ENCODE measurements at regions not wholly inside any gene's neighbourhood (a gene's known extent, or its start where the extent isn't known, plus 50 kb on each side); places are given as distances from the start of the nearest gene placed in this dataset.

DNA sequence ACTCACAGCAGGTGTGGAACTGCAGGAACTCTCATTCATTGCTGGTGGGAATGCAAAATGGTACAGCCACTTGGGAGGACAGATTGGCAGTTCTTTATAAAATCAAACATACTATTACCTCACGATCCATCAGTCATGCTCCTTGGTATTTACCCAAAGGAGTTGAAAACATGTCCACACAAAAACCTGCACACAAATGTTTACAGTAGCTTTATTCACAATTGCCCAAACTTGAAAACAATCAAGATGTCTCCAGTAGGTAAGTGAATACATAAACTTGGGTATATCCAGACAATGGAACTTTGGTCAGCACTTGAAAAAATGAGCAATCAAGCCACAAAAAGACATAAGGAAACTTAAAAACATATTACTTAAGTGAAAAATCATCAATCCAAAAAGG lies 215.5 kb downstream of the IRX1 start:
- DNase-seq (ENCODE audit: extremely low read depth, low read depth): no peak

DNA sequence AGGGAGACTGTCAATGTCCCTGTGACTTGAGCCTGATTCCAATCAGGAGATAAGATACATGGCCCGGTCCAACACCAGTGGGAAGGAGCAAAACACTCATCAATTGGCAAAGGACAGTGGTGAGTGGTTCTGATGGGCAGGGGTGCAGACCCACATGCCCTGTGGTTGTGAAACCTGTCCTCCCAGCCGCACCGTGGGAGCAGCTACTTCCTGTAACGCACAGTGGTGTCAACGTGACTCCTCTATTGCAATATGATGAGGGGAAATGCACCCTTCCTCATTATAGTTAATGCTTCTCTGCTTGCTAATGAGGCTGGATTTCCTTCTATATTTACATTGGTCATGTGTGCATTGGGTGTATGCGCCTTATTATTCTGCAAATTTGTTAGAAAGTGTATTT lies 223.0 kb downstream of the IRX1 start:
- no peak for DNase-seq (ENCODE audit: extremely low read depth, low read depth)

DNA sequence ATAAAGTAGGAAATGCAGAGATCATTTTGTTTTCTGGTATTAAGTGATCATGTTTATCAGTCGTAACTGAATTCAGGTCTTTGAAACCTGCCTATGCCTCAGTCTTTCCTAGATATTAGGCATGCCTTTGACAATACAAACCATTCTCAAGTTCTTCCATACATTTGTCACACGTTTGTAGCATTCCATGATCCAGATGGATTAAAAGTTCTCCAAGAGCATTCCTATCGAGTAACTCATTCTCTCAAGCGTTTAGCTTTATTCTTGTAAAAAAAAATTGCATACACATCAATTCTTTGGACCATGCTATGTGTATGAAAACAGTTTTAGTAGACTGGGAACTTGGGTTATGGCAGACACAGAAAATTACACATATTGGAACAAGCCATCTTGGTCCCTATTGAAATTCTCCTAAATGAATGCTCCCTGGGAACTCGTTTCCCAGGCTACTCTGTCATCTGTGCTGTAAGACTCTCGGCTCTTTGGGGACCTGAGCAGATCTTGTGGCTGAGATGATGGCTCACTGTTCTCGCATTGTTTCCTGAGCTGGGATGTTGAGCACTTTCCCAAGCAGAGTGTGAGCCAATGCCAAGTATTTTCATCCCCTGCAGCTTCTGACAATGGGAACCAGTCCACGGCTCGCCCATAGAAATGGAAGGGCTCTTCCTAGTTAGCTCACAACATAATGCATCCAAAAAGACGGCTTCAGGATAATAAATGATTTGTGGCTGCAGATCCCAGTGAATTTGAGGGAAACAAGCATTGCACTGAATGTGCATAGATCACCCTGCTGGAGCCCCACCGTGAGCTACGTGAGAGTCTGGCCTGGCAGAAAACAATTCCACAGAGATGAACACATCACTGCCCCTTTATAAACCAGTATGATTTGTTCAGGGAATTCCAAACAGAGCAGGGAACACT lies 230.2 kb downstream of the IRX1 start:
- no peak for DNase-seq (ENCODE audit: extremely low read depth, low read depth)

DNA sequence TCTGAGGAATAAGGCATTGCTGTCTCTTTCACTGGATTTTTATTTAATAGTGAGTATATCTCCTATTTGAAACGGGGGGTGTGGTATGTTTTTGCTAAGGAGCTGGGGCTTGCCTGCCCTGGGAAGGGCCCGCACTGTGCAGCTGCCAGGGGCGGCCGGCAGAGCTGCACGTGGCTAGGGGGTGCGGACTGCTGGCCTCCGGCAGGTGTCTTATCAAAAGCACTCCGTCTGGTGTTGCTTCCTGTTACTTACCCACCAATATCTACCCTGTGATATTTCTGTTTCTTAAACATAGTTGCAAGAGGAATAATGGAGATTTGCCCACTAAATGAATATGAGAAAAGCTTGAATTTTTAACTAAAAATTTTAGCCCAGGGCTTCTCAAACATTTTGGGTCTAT lies 232.0 kb downstream of the IRX1 start:
- no peak for DNase-seq (ENCODE audit: extremely low read depth, low read depth)

DNA sequence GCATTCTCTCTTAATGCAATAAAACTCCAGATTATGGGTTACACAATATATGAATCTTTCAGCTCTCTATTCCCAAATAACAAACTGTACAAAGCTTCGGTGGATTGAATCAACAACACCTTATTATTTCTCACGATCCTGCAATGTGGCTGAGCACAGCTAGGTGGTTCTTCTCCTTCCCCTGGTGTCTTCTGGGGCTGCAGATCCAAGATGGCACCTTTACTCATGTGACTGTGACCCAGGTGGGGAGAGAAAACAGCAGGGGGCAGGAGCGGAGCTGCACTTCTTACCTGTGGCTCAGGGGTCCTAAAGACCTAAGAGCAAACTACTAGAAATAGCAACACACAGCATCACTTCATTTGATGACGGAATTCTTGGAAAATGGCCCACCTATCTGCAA lies 233.1 kb downstream of the IRX1 start:
- no peak for DNase-seq (ENCODE audit: extremely low read depth, low read depth)

DNA sequence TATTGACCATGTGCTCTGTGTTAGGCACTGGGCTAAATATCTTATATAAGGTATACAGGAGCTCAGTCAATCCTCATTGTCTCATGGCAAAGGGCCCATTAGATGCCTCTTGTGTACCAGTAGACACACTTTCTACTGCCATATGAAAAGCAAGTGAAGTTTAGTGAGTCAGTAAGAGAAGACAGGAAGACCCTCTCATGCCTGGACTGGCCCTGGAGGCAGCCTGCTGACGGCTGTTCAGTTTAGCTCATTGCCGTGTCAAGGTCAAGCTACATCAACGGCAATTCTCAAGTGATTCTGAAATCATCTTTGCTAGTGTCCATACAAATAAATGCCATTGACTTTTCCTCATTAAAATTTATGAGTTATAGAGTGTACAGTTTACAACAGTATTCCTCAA lies 237.9 kb downstream of the IRX1 start:
- no peak for DNase-seq (ENCODE audit: extremely low read depth, low read depth)

DNA sequence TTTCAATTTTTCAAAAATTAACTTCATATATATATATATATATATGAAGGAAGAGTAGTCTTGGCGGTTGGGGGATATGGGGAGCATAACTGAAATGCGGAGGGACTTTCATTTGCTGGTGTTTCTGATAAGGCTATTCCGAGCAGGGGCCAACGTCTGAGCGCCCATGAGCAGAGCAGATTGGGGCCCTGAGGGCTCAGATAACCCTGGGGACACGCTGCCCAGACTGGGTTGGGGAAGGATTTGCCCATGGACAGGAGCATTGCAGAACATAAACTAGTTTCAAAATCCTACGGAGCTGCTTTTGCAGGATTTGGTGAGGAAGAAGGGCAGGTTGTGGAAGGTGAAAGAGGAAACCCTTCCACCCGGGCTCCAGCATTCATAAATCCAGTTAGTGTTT lies 240.2 kb downstream of the IRX1 start:
- no peak for DNase-seq (ENCODE audit: extremely low read depth, low read depth)

DNA sequence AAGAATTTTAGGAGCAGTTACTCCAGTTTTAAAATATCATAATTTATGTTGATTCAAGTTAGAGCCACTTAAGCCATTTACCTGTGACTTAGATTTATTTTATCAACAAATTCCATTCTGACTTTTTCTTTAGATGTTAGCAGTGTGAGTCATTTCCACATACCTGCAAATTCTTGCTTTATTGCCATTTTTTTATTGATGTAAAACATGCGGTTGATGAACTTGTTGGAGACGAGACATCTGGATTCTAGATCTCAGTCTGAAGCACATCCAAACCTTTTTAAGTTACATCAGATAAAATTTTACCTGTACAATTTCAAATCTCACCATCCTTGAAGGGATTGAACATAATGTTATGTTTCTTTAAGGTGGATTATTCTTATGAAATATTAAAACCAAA lies 240.9 kb downstream of the IRX1 start:
- no peak for DNase-seq (ENCODE audit: extremely low read depth, low read depth)

DNA sequence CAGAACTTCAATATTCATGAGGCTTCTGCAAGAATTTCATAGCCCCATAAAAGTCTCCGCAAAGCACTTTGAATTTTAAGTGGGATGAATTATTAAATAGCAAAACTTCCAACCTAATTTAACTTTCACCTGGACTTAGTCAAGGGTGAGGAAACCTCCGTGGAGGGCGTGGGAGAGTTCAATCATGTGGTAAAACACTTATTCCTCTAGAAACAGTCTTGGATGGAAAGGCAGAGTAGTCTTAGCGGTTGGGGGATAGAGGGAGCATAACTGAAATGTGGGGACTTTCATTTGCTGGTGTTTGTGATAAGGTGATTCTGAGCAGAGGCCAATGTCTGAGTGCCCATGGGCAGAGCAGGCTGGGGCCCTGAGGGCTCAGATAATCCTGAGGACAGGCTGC lies 241.9 kb downstream of the IRX1 start:
- no peak for DNase-seq (ENCODE audit: extremely low read depth, low read depth)

DNA sequence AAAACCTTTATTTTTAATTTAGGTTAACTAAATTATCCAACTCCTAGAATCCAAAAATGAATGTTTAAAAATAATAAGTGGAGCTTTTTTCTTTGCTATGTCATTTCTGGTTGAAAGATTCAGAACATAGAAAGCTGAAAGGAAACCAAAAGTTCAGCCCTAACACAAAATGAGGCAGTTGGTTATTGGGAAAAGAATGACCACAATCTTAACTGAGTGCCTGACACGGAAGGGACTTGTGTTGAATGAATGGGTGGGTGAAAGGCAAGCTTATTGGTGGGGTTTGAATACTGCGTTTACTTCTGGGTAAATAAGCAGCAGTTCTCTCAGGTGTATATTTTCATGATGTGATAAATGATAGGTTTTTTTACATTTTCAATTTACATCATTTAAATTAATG lies 243.5 kb downstream of the IRX1 start:
- no peak for DNase-seq (ENCODE audit: extremely low read depth, low read depth)

DNA sequence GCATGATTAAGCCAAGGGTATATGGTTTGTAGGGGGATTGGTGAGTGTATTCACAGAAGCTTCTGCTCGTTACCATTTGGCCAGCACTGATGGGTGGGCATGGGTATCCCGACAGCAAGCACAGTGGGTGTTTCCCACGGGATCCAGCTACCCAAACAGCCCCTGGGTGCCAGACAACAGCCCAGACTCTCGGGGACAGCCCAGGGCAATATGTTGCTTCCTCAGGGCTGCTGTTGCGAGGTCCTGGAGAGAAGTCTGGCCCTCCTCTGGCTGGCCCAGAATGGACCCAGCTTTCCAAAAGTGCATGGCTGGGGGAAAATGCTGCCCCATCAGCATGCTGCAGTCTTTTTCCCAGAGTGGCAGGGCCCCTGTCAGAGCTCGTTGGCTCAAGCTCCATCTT lies 247.0 kb downstream of the IRX1 start:
- DNase-seq (ENCODE audit: extremely low read depth, low read depth): no peak

DNA sequence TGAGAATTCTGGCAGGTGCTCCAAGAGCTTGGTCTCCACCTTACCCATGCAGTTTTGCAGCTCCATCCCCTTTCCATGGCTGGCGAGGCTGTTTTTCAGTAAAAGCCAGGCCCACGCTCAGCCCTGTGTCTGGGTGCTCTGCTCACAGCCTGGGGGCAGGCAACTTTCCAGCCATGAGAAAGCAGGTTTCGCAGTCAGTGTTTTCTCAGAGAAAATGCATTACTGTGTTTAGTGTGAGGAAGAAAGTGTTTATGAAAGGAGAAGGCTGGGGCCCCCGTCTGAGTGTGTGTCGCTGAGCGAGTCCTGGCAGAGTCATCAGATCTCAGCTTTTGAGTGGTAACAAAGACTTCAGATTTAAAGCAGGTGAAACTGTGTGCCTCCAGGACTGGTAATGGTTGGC lies 248.1 kb downstream of the IRX1 start:
- no peak for DNase-seq (ENCODE audit: extremely low read depth, low read depth)

DNA sequence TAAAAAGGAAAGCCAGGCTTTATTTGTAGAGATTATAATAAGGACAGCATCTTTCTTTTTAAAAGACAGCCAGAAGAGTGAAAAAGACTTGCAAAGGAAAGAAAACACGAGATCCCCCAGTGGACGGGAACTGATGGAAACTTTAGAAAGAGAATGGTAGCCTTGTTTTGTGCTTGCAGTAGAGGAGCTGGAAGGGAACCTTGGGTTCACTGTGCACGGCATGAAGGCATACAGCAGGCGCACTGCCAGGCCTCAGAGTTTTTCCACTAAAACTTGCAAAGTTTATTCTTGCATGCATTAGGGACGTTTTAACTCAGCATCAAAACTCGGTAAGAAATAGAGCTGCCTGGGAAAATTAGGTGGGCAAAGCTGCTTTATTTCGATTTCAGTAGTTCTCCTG lies 248.6 kb downstream of the IRX1 start:
- DNase-seq (ENCODE audit: extremely low read depth, low read depth): no peak

DNA sequence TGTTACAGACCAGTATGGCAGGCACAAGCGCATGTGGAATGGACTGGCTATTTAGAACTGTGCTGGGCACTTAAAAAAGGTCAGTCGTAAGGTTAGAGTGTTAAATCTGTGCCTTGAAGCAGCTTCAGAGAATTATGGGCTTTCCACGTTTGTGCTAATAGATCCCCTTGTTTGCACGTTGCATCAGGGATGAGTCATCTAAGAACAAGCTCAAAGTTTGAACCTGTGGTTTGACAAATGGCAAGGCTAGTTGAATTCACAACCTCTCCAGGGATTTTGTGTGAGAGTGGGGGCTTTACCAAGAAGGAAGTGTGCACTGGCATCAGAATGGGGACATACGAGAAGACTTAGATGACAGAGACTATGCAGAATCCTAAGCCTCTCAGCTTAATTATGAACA lies 249.6 kb downstream of the IRX1 start:
- no peak for DNase-seq (ENCODE audit: extremely low read depth, low read depth)

DNA sequence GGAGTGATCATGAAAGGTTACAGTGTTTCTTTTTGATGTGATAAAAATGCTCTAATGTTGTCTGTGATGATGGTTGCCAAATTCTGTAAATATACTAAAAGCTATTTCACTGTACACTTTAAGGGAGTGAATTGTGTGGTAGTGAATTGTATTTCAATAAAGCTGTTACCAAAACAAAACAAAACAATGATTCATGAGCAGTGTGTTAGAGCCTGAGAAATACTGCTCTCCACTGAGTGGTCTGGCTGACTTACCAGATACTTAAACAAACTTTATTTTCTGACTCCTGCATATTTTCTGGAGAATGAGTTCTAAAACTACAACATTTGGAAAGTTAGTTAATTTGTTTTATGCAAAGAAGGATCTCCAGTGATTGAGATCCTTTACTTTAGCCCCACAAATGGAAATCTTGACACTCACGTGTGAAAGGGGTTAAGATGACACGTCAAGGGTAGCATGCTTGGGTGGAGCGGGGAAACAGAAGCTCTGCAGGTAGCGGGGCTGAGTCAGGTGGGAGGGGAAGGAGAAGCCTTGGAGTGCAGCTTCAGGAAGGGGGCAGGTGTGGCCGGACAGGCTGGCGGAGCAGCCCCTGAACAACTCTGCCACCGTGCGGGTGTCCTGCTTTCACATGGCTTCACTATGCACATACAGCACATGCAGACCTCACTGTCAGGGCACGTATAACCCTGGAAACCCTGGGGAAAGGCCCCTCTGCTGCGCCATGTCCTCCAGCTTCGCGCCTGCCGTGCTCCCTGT lies 256.7 kb downstream of the IRX1 start:
- no peak for DNase-seq (ENCODE audit: extremely low read depth, low read depth)

DNA sequence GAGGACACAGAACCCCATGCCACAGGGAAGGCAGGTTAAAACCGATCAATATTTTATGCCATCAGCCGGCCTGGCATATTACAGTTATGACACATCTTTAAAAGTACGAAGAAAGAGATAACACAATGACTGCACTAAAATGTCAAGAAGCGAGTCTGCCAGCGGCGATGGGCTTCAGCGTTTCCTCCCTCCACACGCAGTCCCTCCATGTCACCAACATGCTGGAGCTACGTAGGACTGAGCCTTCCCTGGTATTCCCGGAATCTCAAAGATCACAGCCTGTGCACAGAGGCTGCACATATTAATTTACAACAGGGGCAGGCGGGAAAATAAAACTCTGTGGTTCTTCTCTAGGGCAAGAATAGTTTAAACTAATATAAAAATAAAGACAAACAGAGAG lies 257.7 kb downstream of the IRX1 start:
- no peak for DNase-seq (ENCODE audit: extremely low read depth, low read depth)

DNA sequence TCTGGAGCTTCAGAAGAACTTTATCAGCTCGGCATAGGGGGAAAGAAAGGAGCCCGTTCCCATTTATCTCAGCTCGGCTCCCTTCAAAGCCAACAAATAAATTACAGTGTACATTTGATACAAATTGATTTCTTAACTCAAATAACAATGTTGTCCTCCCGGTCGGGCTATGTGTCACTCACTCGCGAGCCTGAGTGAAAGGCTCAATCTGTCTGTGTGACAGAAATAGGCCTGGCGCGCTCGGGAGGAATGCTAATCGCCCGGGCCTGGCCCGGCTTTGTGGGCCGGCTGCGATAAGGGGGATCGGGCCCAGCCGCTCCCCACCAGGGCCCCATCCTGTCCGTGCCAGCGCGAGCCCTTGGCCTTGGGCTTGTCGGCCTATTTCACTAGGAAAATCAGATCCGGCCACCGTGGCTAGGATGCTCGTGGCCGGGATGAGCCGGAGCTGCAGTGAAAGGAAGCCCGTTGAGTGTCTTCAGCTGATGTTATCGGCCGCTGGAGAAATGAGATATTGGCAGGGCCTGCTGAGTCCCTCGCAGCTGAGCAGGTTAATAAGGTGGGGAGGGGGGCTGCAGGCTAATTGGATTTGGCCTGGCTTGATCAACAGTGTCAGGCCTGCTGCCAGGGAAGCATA lies 258.7 kb downstream of the IRX1 start:
- no peak for DNase-seq (ENCODE audit: extremely low read depth, low read depth)

DNA sequence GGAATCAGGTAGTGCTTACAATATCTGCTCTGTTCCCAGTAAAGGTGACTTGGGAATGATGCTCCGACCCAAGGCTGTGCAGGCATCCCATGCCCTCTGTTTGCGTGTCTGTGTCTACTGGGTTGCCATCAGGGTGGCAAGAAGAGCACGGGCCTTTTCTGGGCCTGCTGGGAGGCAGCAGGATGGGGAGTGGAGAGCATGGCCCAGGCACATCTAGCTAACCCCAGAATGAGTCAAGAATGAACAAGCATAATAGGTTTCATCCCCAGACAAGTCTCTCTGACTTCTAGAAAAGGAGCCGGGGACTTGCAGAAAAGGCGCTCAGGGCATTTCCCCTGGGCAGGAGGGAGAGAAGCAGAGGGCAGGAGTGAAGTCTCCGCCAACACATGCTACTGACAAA lies 260.4 kb downstream of the IRX1 start:
- DNase-seq (ENCODE audit: extremely low read depth, low read depth): no peak

DNA sequence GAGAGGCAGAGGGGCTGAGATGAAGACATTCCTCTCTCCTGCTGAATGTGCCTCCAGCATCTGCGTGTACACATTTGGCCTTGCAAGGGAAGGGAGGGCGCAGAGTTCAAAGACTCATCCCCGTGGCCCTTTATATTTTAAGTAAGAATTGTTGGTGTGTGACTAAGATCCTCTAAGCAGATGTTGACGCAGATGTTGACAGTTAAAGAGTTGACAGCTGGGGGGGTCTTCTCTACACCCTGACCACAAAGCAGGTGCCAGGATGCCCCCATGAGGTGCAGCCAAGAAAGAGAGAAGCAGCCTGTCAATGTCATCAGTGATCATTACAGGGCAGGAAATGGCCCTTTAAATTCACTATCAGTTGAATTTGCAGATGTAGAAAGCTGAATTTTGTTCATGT lies 262.9 kb downstream of the IRX1 start:
- DNase-seq (ENCODE audit: extremely low read depth, low read depth): no peak

DNA sequence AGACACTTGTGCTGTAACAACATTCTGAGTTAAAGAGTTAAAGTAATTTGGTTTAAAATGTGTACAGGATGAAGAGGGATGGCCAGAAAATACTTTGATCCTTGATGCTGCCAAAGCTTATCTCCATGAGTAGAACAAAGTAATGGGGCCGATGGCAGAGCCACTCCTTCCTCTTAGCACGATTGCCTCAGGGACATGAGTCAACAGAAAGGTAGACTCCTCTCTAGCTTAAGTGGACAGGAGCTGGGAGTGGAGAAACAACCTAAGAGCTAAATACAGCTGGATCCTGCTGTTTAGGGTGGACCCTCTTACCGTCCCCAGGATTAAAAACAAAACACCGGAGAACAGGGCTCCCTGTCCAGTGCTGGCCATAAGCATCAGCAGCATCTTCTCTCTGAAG lies 267.3 kb downstream of the IRX1 start:
- no peak for DNase-seq (ENCODE audit: extremely low read depth, low read depth)

DNA sequence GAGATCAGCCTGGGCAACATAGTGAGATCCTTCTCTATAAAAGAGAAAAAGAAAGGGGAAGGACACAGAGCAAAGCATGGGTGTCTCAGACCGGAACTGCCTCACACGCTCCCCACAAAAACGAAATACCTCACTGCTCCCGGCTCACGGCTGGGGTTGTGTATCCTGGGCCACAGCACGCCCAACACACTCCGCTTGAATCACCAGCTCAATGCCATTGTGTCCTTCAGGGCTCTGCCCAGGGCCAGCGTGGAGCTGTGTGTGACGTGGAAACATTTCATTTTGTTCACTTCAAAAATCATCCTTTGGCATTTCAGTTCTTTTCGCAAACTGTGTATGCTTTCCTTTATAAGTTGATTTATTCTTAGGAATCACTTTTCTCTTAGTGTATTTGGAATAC lies 279.5 kb downstream of the IRX1 start:
- no peak for DNase-seq (ENCODE audit: extremely low read depth, low read depth)

DNA sequence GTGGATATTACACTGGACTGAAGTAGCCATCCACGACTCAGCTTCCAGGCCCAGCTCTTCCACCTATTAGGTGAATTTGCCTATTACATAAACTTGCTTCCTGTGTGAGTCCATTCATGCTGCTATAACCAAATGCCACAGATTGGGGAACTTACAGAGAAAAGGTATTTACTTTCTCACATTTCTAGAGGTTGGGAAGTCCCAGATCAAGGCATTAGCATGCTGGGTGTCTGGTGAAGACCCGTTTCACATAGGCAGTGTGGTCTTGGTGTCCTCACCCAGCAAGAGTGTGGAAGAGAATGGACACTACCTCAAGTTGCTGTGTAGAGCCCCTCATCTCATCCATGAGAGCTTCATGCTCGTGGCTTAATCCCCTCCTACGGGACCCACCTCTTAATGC lies 282.6 kb downstream of the IRX1 start:
- no peak for DNase-seq (ENCODE audit: extremely low read depth, low read depth)

Measured in NCI-H460 (cell line).